HG03378 (cell line): ENCODE measurements at regions not wholly inside any gene's neighbourhood (a gene's known extent, or its start where the extent isn't known, plus 50 kb on each side); places are given as distances from the start of the nearest gene placed in this dataset.
A peak's percentile ranks its signal among the peaks of the same experiment; 100 is the strongest.

Experiments
- ATAC-seq: cut with Tn5 transposase; IDR thresholded peaks from one replicate; pipeline ENCODE4 v1.9.1; 2021; ENCODE audit warnings: mild to moderate bottlenecking, moderate library complexity; ENCODE audit not compliant: unreplicated experiment

GRCh38 chr3:189042832-189043231 is 128.9 kb upstream of the TPRG1 start:
- ATAC-seq = no peak

DNA sequence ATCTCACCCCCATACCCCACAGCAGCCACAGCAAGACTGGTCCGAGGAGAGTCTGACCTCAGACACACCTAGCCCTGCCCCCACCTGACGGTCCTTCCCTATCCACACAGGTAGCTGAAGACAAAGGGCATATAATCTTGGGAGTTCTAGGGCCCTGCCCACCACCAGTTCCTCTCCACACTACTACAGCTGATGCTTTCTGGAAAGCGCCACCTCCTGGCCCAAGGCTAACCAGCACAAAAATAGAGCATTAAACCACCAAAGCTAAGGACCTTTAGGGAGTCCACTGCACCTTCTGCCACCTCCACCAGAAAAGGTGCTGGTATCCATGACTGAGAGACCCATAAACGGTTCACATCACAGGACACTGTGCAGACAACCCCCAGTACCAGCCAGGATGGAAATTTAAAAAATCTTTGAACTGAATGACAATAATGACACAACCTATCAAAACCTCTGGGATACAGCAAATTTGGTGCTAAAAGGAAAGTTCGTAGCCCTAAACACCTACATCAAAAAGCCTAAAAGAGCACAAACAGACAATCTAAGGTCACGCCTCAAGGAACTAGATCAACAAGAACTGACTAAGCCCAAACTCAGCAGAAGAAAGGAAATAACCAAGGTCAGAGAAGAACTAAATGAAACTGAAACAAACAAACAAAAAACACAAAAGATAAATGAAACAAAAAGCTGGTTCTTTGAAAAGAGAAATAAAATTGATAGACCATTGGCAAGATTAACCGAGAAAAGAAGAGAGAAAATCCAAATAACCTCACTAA is 122.1 kb upstream of the TPRG1 start:
- ATAC-seq = no peak

DNA sequence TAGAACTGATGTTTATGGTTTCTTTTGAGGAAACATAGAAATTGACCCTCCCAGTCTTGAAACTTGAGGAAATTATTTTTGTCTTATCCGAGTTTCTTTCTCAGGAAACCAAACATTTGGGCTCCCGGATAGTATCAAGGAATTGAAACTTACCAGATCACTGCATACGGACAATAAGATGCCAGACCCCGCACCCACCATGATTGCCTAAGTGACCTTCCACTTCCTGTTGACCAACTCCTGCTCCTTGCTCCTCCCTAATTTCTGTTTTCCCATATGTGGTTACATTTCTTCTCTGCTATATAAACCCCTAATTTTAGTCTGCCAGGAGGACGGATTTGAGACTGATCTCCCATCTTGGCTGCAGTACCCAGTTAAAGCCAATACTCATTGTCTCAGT is 118.4 kb upstream of the TPRG1 start:
- no peak for ATAC-seq

DNA sequence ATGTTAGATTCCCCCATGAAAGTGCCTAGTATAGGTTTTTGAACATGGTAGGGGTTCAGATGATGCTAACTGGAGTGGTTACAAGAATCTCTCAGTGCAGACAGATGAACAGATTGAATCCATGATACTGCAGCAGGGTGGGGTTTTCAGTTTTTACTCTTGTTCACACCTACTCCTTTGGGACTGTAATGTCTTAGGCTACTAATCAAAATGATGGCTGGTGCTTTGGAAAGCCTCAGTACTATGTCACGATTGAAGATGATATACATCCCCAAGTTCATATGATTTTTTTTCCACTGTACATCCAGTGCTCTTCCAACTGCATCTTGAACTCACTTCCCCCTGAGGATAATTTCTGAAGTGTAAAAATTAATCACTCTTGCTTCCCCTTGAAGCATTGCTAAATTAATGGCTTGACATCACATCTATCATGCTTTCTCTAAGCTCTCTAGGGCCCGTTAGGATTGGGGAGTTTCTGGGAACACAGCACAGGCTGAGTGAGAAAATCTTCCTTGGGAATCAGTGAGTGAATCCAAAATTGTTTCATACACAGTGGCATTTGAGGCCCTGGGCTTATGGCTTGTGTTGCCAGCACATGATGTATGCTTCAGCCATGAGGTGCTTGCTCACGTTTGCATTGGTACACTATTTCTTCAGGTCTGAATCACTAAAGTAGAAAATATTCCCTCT is 115.0 kb upstream of the TPRG1 start:
- ATAC-seq = no peak

DNA sequence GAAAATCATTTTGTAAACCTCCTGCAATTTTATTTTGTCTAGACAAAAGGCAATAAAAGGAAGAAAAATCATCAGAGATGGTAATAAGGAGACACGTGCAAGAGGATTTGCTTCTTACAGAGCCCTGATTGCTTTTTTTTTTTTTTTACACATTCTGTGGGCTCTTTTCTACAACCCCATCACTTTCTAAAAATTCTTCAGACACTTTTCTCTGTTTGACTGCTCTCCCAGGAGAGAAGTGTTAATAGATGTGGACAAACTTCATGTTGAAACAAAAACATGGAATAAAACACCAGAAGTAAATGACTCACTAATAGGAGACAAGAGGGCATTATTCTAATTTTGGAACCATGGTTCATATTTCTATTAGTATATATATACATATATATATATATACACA is 114.4 kb upstream of the TPRG1 start:
- ATAC-seq = no peak

GRCh38 chr3:189058071-189058470 is 113.7 kb upstream of the TPRG1 start:
- ATAC-seq = no peak

GRCh38 chr3:189070965-189071364 is 100.8 kb upstream of the TPRG1 start:
- ATAC-seq = no peak

- peak; percentile 78 for ATAC-seq
Measured at GRCh38 chr3:189071446-189071845, 100.3 kb upstream of the TPRG1 start.

GRCh38 chr3:189076449-189076848 is 95.3 kb upstream of the TPRG1 start:
- ATAC-seq = no peak

GRCh38 chr3:189080745-189081144 is 91.0 kb upstream of the TPRG1 start:
- no peak for ATAC-seq

- ATAC-seq = no peak
Measured at GRCh38 chr3:189082666-189083427, 88.9 kb upstream of the TPRG1 start.

- ATAC-seq = no peak
Measured at GRCh38 chr3:189084620-189085019, 87.2 kb upstream of the TPRG1 start.

- no peak for ATAC-seq
Measured at GRCh38 chr3:189092547-189092946, 79.2 kb upstream of the TPRG1 start.

GRCh38 chr3:189094539-189094938 is 77.2 kb upstream of the TPRG1 start:
- ATAC-seq = no peak

DNA sequence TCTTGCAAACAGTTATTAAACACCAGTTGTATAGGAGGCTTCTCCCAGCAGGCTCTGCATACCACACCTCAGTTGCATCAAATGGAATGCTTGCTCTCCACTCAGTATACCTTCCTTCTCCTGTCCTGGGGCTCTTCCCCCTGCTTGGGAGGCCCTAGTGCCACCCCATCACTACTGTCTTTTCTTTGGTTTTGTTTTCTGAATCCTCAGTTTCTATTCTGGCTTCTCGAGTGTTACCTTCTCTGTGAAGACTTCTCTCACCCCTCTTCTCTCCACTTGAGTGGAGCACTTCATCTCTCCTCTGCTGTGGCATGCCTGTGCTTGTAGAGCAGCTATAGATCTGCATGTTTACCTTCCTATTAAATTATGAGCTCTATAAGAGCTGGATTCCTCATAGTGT is 75.7 kb upstream of the TPRG1 start:
- ATAC-seq = no peak

DNA sequence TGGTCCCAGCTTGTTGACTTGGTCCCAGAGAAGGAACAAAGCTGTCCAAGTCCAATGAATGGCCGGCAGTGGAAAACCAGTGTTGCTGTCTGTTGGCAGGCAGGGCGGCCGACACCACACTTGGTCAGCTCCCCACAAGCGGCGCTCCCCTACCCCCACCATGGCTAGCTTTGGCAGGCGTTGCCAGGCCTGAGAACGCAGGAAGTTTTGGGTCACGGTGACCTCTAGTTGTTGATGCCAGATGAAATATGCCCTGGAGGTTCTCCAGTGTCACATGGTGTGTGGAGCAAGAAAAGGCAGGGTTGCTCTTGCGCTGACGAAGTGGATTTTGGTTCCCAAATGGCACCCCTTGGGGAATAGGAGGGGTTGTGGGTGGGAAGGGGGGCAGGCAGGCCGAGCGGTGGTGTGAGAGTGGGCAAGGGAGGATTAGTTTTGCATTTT is 72.7 kb upstream of the TPRG1 start:
- ATAC-seq = no peak

GRCh38 chr3:189099505-189100290 is 72.1 kb upstream of the TPRG1 start:
- no peak for ATAC-seq

GRCh38 chr3:189100866-189101265 is 70.9 kb upstream of the TPRG1 start:
- ATAC-seq = no peak

DNA sequence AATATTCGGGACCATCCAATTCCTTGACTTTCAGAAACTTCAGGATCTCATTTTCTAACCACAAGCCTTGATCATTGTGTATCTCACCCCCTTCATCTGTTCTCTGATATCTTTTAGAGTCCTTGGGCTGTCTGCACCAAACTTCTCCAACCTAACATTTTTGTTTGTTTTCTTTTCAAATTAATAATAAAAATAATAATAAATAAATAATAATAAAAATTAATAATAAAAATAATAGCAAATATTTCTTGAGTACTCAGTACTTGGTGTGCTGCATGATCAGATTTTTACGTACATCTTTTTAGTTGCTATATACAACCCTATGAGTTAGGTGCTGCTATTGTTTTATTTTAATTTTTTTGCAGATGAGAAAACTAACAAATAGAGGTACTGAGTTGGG is 70.2 kb upstream of the TPRG1 start:
- no peak for ATAC-seq

GRCh38 chr3:189103208-189103607 is 68.6 kb upstream of the TPRG1 start:
- no peak for ATAC-seq

DNA sequence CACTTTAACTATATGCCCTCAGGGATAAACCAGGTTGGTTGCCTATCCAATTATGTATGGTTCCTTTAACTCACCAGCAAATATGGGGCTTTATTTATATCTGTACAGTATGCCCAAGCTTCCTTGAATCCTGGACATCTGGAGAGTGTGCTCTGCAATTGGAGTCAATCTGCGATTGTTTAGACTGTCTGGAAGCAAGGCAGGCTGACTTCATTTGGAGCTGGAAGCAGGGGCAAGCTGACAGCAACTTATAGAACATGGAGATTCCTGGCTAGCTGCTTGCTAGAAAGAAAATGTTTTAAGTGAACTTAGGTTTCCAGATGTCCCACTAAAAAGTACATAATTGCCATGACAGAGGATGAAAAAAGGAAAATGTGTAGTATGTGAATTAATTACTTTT is 63.7 kb upstream of the TPRG1 start:
- no peak for ATAC-seq
